Astrocyte of the hippocampus (primary cell): ENCODE measurements at regions not wholly inside any gene's neighbourhood (a gene's known extent, or its start where the extent isn't known, plus 50 kb on each side); places are given as distances from the start of the nearest gene placed in this dataset.
"Not testable (repeated sequence)": the region's sequence is repeated elsewhere in the genome, so short reads cannot be mapped to it uniquely, and the experiment has no call there.

Experiments
- DNase-seq: peaks from one replicate; pipeline ENCODE4 v3.0.0; 2011; ENCODE audit warnings: low read depth, low spot score

- DNase-seq: no peak
These were observed 384.2 kb downstream of the DTWD2 start for GRCh38 chr5:118604106-118604505.

DNA sequence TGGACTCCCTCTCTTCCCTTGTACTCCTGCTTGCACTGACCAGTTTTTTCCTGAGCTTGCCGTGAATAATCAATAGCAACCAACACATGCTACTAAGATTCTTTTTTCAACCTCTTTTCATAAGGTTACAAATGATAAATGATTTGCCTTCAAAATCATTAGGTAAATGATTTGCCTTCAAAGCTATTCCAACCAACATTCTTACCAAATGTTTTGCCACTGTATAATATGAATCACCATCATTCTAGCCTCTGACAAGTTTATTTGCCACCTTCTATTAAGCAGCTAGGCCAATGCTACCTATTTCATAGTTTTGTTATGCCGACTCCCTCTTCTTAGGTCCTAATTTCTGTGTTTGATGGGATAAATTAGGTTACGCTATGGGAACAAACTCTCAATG is 385.1 kb downstream of the DTWD2 start:
- no peak for DNase-seq

- no peak for DNase-seq
These were observed 390.0 kb downstream of the DTWD2 start for GRCh38 chr5:118598311-118598710.

DNA sequence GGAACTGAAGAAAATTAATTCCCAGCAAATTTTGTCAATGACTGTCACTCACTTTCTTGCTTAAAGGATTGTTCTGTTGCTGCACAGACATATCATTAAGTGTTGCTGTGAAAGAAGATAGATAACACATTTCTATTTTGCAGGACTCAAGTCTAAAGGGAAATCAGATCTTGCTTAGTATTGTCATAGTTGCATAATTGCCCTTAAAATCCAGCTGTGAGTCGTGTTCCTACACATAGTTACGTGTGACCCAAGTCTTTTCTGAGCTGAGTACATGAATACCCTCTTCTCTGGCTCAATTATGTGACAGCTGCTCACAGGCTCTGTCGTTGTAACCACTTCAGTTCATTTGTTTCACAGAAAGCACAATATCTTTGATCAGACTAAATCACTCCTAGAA is 390.8 kb downstream of the DTWD2 start:
- no peak for DNase-seq

DNA sequence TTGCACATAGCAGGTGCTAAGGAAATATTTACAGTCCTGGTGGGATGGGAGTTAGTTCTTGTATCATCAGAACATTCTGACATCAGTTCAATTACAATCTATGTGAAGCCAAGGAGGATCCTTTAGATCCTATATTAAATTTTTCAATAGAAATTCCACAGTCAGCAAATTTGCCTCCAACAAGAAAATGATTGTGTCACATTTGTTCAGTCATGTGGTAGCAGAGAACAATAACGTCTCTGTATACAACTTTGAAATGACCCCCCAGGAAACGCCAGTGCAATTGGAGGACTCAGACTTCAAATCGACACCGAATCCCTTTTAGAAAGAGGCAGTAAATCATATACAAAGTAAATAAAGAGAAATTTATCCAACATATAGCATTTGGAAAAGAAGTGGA is 392.1 kb downstream of the DTWD2 start:
- DNase-seq: no peak

DNA sequence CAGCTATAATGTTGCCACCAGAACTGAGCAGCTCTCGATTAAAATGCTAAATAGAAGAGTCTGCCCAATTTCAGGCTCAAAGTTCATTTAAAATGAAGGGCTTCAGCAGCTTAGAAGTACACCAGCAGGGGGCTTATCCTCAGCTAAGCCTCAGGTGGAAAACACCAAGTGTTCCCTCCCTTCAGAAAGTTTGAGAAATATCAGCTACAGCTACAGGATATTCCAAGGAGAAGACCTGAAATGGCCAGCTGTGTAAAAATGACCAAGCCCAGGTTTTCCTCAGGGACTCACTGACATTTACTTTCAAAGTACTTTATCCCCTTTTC is 395.4 kb downstream of the DTWD2 start:
- no peak for DNase-seq

GRCh38 chr5:118592229-118593002 is 395.9 kb downstream of the DTWD2 start:
- no peak for DNase-seq

DNA sequence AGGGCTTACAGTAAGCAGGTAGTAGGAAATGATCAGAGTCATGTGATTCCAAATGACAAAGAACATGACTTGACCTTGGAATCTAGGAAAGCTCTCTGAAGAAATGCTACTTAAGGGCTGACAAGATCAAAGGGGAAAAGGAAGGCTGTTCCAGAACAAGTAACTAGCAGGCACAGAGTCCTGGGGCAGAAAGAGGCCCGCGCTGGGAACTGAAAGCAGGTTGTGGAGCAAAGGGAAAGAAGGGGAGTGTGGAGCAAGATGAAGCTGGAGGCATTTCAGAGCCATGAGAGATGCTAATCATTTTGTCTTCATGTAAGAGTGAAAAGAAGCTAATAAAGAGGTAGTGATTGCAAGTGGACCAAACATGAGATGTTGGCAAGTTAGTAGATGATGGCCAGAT is 397.5 kb downstream of the DTWD2 start:
- no peak for DNase-seq

DNA sequence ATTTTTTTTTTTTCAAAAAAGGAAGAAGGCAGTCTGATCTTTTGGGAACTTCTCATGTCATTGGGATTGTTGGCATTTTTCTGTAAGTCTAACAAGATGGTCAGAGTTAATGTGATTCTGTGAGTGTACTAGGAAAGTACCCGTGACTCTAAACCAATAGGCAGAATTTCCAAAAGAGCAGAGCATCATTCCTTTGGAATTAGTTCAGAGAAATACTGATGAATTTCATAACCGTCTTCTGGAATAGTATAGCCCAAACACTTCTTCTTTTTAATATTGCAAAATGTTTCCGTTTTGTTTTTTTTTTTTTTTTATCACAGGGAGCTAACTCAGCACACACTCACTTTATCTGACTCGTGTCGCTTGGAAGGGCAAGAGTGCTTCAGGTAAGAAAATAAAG is 407.4 kb downstream of the DTWD2 start:
- DNase-seq: no peak

- peak; percentile 49 for DNase-seq
These were observed 410.3 kb downstream of the DTWD2 start for GRCh38 chr5:118578093-118578492.

- DNase-seq: no peak
These were observed 410.7 kb downstream of the DTWD2 start for GRCh38 chr5:118577621-118578020.

GRCh38 chr5:118570276-118570675 is 418.1 kb downstream of the DTWD2 start:
- not testable (repeated sequence) for DNase-seq

DNA sequence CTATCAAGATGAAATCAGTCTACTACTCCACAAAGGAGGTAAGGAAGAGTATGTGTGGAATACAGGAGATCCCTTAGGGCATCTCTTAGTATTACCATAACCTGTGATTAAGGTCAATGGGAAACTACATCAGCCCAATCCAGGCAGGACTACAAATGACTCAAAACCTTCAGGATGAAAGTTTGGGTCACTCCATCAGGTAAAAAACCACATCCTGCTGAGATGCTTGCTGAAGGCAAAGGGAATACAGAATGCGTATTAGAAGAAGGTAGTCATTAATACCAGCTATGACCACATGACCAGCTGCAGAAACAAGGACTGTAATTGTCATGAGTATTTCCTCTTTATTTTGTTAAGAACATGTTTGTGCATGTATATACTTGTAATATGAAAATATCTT is 418.8 kb downstream of the DTWD2 start:
- DNase-seq: not testable (repeated sequence)

DNA sequence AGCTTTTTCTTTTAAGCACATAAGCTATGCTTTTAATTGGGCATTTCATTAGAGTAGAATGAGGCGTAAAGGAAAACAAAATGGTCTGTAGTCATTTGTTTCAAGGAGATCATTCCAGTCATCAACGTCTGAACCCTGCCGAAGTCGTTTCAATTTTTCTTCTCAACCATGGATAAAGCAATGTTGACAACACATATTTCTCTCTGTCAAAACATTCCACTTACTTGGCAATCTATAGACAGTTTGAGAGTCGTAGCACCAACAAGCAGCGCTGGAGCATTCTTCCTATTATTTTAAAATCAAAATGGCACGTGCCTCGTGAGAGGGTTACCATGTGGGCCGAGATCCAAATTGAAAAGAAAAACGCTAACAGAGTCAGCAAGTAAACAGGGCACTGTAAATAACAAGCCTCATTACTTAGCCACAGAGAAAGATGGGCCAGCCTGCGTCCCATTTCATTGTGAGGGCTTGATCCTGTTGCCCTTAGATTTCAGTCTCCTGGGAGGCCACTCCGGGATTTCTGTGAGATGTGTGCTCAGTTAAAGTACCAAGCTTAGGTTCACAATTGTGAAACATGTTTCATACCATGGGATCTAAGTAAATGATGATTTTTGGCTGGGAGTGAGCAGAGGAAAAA is 422.9 kb downstream of the DTWD2 start:
- DNase-seq: peak; percentile 5

DNA sequence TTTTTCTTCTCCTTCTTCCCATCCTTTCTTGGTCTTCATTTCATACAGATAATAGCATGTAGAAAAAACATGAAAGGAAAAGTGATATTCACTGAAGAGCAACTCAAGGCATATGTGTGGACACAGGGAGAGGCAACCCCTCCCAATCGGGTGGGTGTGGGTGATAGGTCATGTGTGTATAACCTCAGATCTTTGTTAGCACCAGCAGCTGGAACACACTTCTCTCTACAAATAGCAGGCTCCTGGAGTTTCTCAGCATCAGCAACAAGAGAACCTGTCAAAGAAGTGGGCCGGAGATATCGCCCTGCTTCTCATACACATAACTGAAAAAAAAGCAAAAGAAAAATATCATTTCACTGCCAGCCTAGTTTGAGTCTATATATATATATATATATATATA is 426.4 kb downstream of the DTWD2 start:
- DNase-seq: no peak

DNA sequence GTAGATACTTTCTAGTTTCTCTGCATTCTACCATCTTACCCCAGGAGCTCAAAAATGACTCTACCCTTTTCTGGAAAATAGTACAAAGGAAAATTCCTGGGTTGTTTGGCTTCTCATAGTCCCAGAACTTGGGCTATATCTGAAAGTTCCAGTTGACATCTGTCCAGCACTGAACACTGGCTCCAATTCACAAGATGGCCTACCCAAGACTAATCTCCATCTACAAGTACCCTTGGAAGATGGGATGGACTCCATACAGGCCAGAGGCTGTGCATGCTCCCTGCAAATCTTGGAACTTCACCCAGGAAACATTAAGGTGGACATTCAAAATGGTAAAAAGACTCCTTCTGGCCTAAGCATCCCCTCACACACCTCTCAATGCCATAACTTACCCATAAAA is 427.1 kb downstream of the DTWD2 start:
- no peak for DNase-seq

DNA sequence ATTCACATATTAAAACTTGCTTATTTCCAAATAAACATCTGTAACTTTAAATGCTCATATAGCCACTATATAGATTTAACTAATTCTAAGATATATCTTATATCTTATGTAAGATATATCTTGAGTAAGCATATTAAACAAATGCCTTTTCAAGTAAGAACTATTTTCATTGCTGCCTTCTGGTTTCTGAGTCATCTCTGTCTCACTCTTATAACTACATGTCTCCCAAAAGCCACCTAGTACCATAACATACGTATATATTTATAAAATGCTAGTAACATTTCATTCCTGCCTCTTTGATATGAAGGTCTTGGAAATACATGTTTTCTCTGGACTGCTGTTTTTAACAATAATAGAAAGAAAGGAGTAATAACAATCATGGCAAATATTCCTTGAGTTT is 429.5 kb downstream of the DTWD2 start:
- no peak for DNase-seq

- no peak for DNase-seq
These were observed 431.1 kb downstream of the DTWD2 start for GRCh38 chr5:118557251-118557661.

GRCh38 chr5:118556792-118557191 is 431.6 kb downstream of the DTWD2 start:
- DNase-seq: no peak

- no peak for DNase-seq
These were observed 432.6 kb downstream of the DTWD2 start for GRCh38 chr5:118555727-118556126.

DNA sequence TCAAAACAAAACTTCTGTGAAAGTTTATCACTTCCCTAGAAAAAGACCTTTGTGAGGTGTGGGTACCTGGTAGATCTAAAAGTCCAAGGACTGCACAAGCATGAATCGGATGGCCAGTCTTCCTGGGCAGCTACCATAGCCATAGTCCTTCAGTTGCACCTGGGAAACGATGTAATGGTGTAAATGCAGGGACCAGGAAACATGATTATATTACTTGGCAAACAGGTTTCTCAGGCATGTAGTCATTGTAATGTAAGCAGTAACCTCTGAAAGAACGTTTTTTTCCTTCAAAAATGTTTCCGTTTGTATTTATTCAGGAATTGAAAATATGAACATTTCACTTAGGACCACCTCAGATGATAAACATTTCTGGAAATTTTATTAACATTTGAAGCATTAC is 433.4 kb downstream of the DTWD2 start:
- DNase-seq: no peak

DNA sequence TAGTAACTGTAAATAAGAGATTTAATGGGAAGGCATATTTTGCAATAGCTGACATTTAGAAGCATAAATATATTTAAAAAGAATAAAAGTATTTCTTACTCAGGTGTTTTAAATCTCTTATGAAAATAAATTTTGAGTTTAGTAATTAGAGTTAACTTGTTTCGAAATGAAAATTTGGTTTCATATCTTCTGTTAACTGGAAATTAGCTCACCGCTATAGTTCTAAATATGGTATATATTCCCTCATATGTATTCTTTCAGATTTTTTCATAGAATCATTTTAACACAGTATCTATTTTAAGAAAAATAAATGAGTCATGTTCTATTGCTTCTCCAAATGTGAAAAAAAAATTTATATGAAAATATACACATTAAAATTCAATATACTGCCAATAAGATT is 434.1 kb downstream of the DTWD2 start:
- no peak for DNase-seq

DNA sequence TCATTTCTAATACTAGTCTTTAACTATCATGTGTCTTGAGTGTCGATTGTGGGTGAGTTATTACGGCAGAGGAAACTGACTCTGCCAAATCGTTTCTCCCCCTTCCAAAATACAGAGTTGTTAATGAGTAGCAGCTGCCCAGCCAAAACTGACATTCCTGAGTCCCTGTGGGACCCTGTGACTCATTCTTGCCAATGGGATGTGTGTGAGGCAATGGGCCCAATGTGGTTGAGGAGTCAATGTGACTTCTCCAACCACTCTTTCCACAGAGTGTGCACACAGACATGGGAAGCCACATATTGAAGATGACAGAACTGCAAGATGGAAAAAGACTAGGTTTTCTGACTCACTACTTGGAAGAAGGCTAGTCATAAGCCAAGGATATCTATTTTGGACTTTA is 434.7 kb downstream of the DTWD2 start:
- peak; percentile 93 for DNase-seq
